ENCODE measurements at regions not wholly inside any gene's neighbourhood (a gene's known extent, or its start where the extent isn't known, plus 50 kb on each side); places are given as distances from the start of the nearest gene placed in this dataset.

DNA sequence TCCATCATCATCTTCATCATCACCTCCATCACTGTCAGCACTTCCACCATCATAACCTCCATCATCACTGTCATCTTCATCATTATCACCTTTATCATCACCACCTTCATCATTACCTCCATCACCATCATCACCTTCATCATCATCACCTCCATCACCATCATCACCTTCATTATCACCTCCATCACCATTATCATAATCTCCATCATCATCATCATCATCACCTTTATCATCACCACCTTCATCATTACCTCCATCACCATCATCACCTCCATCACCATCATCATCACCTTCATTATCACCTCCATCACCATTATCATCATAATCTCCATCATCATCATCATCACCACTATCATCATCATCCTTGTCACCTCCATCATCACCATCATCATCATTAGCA is 309.7 kb downstream of the HAPSTR1 start:
- no peaks in the 10 kb centered on the region for H3K79me2 ChIP-seq (ENCODE audit: control insufficient read depth, insufficient read depth, low read length)
- CTCF ChIA-PET: no interaction called here
- no peaks in the 10 kb centered on the region for H3K4me1 ChIP-seq (ENCODE audit: control insufficient read depth, extremely low read depth, insufficient read depth, low read length)
- no peaks in the 10 kb centered on the region for H3K36me3 ChIP-seq (ENCODE audit: control insufficient read depth in 2 of 2, extremely low read depth in 1 of 2, insufficient read depth in 2 of 2, low read length in 2 of 2)
- no peaks in the 10 kb centered on the region for H4K20me1 ChIP-seq (replicated peaks; ENCODE audit: control insufficient read depth, extremely low read depth, insufficient read depth, low read length)
- TF ChIP-seq EZH2 (IDR thresholded peaks at IDR 0.05; ENCODE audit: borderline replicate concordance, low read depth, low read length, severe bottlenecking) (no peak), POLR2A (IDR thresholded peaks at IDR 0.05; ENCODE audit: low read depth, low read length) (no peak)
- no peaks in the 10 kb centered on the region for H3K27me3 ChIP-seq (ENCODE audit: control insufficient read depth in 2 of 2, insufficient read depth in 2 of 2, low read length in 2 of 2)
- no peak overlapping the region for H3K4me2 ChIP-seq (ENCODE audit: insufficient read depth, low read length)
- POLR2A ChIA-PET: no interaction called here
- H3K9me3 ChIP-seq (replicated peaks; ENCODE audit: control insufficient read depth, insufficient read depth, low read length): no peaks in the 10 kb centered on the region
- no TSS peak for BruUV-seq (replicated peaks)
- dilution Hi-C loops (cut with MboI; ENCODE audit: extremely low pct_ligation_motif_present, low sequenced_read_pairs): no loop called here
- DNase-seq (ENCODE audit: low read depth, low spot score): no peak
- H3K4me3 ChIP-seq (replicated peaks in 1 of 3; ENCODE audit: insufficient read depth in 1 of 3, low read depth in 1 of 3, low read length in 3 of 3): no peak overlapping the region
- H3K9ac ChIP-seq (replicated peaks; ENCODE audit: extremely low read depth, insufficient read depth, low read length): no peak overlapping the region
- FAIRE-seq: no peak
- no peaks in the 10 kb centered on the region for H3K9me1 ChIP-seq (replicated peaks; ENCODE audit: control insufficient read depth, extremely low read depth, insufficient read depth, low read length)
- no peak overlapping the region for H2AFZ ChIP-seq (ENCODE audit: low read depth, low read length)
- H3K27ac ChIP-seq (ENCODE audit: insufficient read depth, low read depth, low read length): no peak overlapping the region
- intact Hi-C loops (cut with micrococcal nuclease): no loop called here

- ChIA-PET POLR2A (no interaction called here), CTCF (no interaction called here)
- TF ChIP-seq MYC (IDR thresholded peaks at IDR 0.05; ENCODE audit: low read depth, low read length) (no peak), POLR2AphosphoS5 (IDR thresholded peaks at IDR 0.05; ENCODE audit: insufficient read depth, low read depth, low read length) (no peak), JUN (IDR thresholded peaks at IDR 0.05; ENCODE audit: borderline replicate concordance, insufficient read depth, insufficient read length, low read depth) (no peak), GATA2 (IDR thresholded peaks at IDR 0.05; ENCODE audit: insufficient read depth, insufficient read length, low read depth, low read length) (no peak), FOS (IDR thresholded peaks at IDR 0.05; ENCODE audit: borderline replicate concordance, insufficient read depth, low read length) (no peak), POLR2A (IDR thresholded peaks at IDR 0.05; ENCODE audit: low read depth, low read length) (no peak), EZH2 (IDR thresholded peaks at IDR 0.05; ENCODE audit: borderline replicate concordance, low read depth, low read length, severe bottlenecking) (no peak)
- TF ChIP-seq, protein P1, sequence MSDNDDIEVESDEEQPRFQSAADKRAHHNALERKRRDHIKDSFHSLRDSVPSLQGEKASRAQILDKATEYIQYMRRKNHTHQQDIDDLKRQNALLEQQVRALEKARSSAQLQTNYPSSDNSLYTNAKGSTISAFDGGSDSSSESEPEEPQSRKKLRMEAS (IDR thresholded peaks at IDR 0.05; ENCODE audit: insufficient read depth, insufficient read length): no peak
- TF ChIP-seq, protein P2, sequence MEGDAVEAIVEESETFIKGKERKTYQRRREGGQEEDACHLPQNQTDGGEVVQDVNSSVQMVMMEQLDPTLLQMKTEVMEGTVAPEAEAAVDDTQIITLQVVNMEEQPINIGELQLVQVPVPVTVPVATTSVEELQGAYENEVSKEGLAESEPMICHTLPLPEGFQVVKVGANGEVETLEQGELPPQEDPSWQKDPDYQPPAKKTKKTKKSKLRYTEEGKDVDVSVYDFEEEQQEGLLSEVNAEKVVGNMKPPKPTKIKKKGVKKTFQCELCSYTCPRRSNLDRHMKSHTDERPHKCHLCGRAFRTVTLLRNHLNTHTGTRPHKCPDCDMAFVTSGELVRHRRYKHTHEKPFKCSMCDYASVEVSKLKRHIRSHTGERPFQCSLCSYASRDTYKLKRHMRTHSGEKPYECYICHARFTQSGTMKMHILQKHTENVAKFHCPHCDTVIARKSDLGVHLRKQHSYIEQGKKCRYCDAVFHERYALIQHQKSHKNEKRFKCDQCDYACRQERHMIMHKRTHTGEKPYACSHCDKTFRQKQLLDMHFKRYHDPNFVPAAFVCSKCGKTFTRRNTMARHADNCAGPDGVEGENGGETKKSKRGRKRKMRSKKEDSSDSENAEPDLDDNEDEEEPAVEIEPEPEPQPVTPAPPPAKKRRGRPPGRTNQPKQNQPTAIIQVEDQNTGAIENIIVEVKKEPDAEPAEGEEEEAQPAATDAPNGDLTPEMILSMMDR (IDR thresholded peaks at IDR 0.05; ENCODE audit: extremely low read depth in 1 of 2, insufficient read depth in 1 of 2, low read depth in 1 of 2, low read length in 2 of 2): no peak
- Histone ChIP-seq H3K79me2 (ENCODE audit: control insufficient read depth, insufficient read depth, low read length) (no peaks in the 10 kb centered on the region), H3K4me3 (replicated peaks in 1 of 3; ENCODE audit: insufficient read depth in 1 of 3, low read depth in 1 of 3, low read length in 3 of 3) (no peak overlapping the region), H4K20me1 (replicated peaks; ENCODE audit: control insufficient read depth, extremely low read depth, insufficient read depth, low read length) (no peaks in the 10 kb centered on the region), H3K4me1 (ENCODE audit: control insufficient read depth, extremely low read depth, insufficient read depth, low read length) (no peaks in the 10 kb centered on the region), H3K27ac (ENCODE audit: insufficient read depth, low read depth, low read length) (no peak overlapping the region), H3K9me1 (replicated peaks; ENCODE audit: control insufficient read depth, extremely low read depth, insufficient read depth, low read length) (no peaks in the 10 kb centered on the region), H2AFZ (ENCODE audit: low read depth, low read length) (no peak overlapping the region), H3K36me3 (ENCODE audit: control insufficient read depth in 2 of 2, extremely low read depth in 1 of 2, insufficient read depth in 2 of 2, low read length in 2 of 2) (no peaks in the 10 kb centered on the region), H3K27me3 (ENCODE audit: control insufficient read depth in 2 of 2, insufficient read depth in 2 of 2, low read length in 2 of 2) (no peaks in the 10 kb centered on the region), H3K9ac (replicated peaks; ENCODE audit: extremely low read depth, insufficient read depth, low read length) (no peak overlapping the region), H3K4me2 (ENCODE audit: insufficient read depth, low read length) (no peak overlapping the region), H3K9me3 (replicated peaks; ENCODE audit: control insufficient read depth, insufficient read depth, low read length) (no peaks in the 10 kb centered on the region)
- DNase-seq (ENCODE audit: low read depth, low spot score) (no peak), FAIRE-seq (no peak)
- dilution Hi-C loops (cut with MboI; ENCODE audit: extremely low pct_ligation_motif_present, low sequenced_read_pairs): no loop called here
- BruUV-seq (replicated peaks): no TSS peak
- intact Hi-C loops (cut with micrococcal nuclease): no loop called here
Observed at GRCh38 chr16:9402293-9402860, 310.9 kb downstream of the HAPSTR1 start.
